Activated naive CD4-positive, alpha-beta T cell treated with anti-CD3 and anti-CD28 coated beads, Interleukin-2, amount 50 U/mL, for 16 hours (primary cell): ENCODE measurements at regions not wholly inside any gene's neighbourhood (a gene's known extent, or its start where the extent isn't known, plus 50 kb on each side); places are given as distances from the start of the nearest gene placed in this dataset.

Source experiments
- DNase-seq: peaks from one replicate; pipeline ENCODE4 v3.0.0-alpha.2; 2020

DNA sequence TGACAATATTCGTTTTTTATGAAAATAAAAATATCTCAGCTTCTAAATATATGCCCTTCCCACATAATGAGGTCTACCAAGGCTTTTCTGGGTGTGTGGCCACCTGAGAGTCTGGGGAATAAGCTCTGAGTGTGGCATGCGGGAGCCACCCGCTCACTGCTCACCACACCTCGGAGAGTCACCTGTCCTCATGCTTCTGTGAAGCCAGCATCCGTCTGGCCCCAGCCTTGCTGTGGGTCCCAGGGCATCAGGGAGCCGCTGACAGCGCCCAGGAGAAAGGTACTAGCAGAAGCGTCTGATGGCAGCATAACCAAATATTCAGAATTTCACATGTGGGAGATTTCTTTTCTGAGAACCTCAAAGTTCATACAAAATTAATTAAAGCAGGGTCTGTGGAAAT, 133.2 kb upstream of the IRX4 start:
- DNase-seq = no peak

DNA sequence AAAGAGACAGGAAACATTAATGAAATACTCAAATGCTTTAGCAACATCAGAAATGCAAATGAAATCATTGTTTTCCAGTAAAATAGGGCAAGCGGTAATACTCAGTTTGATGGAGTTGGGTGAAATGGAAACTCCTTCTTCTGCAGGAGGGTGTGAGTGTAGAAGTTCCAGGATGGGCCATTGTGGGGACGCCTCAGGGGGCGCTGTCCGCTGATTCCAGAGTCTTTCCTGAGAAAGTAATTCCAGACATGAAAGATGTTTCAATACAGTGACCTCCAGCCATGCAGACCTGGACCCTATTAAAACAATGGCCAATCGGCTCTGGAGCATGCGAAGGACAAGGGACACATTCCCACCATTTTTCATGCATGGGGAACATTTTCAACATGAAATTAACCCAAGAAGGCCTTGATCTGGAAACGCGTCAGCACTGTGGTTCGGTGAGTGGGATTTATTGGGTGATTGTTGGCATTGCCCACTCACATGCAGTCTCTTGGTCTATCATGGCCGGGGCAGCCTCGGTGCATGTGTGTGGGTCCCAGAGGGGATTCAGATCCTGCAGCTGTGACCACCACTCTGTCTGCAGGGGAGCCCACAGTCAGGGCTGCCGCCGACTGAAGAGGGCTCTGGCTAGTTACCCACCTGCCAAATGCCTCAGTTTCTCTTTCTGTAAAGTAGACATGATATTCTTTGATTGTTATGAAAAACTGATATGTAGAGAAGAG, 132.6 kb upstream of the IRX4 start:
- no peak for DNase-seq

DNA sequence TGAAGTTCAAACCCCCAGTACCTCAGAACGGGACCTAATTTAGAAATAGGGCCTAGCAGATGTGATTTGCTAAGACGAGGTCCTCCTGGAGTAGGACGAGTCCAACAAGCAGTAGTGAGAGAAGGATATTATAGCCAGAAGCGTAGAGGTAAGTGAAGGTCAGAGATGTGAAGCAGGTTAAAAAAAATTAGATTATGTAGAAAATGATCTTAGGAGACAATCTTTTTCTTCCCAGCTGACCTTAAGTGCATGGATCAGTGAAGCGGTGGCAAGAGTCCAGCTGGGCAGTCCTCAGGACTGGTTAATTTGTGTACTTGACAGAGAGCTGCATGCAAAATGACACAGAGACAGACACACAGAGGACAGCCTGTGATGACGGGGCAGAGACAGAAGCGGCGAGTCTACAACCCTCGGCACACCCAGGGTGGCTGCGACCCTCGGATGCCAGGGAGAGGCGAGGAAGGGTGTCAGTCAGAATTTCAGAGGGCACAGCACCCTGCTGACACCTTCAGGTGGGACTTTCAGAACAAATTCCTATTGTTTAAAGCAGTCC, 131.4 kb upstream of the IRX4 start:
- no peak for DNase-seq

DNA sequence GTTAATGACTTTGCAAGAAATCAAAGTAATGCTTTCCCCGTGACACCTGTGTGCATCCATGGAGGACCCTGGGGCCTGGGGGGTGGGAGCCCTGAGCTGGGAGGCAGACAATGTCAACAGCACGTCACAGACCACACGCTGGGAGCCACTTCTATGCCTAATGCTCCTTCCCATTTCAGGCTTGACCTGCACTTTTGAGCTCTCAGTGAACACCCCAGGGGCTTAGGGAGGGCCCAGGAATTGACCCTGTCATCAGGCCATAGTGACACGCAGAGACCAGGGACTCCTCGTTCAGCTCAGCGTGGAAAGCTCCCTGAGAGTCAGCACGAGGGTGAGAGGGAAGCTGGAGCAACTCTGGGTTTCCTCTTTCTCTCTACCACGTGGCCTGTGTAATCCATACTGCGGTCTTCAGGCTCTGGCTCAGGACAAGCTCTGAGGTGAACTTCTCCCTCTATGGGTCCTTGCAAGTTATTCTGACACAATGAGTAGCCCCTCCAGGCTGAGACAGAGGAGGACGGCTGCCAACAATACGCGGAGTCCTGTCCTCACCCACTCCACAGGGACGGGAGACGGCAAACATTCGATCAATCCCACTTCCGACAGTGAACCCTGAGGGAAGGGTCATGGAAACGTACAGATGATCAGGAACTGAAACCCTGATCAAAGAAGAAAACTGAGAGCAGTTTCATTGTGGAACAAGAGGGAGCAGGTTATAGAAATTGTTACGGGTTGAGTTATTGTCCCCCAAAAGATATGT, 130.8 kb upstream of the IRX4 start:
- DNase-seq = no peak

DNA sequence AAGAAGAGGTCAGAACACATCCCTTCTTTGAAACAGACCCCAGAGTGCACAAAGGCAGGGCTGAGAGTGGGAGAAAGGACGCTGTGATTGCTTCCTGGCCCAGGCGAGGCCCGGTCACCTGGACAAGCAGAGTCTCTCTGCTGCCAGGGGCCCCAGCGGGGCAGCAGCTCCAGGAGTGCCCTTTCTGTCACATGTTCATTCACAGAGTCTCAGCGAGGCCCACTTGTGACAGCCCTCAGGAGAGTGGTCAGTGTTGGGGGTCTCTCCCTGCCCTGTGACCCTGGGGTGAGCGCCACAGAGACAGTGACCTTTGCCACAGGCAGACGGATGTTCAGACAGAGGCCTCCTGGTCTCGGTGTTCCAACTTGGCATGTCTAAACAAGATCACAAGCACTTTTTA, 130.2 kb upstream of the IRX4 start:
- no peak for DNase-seq

DNA sequence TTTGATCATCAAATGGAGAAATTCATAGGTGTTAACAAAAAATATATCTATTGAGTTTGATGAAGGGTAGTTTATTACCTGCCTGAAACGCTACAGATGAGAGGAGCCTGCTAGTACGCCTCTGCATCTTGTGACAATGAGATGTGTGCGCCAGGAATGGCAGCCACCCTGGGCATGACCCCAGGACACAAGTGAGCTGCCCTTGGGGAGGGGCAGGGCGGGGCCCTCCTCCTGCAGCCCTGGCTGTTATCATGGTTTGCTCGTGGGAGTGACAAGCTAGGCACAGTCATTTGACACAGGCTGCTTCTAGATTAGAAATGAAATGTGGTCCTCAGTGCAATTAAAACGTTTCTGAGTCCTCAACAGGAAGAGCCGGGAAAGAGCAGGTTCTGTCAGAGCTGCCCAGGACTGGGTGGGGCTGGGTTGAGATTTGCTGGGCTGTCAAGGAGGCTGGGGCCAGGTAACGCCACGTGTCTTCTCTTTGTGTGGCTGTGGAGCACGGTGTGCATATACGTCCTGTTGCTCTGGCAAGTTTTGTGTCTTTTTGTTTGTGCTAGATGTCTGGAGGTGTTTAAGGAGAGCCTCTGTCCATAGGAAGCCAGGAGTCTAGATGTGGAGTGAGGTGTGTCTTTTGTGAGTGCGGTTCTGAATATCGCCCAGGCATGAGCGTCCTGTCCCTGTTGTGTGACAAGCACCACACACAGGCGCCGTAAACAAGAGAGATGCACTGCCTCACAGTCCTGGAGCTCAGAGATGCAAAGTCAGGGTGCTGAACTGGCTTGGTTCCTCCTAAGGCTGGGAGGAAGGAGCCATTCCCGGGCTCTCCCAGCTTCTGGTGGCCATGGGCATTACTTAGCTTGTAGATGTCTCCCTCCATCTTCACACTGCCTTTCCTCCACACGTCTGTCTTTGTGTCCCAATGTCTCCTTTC, 129.0 kb upstream of the IRX4 start:
- no peak for DNase-seq

DNA sequence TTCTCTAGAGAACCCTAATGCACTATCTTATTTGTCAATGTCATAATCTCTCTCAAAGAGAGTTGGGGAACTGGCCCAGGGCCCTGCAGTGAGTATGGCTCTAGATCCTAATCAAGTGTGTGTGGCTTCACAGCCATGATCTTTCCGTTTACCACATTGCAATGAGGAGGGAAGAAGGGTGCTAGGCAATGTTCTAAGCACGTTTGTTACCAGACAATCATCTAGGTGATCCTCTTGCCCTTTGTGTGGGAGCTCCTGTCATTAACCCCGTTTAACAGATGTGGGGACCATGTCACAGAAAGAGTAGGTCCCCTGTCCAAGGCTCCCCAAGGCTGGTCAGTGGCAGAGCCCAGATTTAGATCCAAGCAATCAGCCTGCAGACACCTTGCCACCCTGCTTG, 128.2 kb upstream of the IRX4 start:
- DNase-seq = no peak

DNA sequence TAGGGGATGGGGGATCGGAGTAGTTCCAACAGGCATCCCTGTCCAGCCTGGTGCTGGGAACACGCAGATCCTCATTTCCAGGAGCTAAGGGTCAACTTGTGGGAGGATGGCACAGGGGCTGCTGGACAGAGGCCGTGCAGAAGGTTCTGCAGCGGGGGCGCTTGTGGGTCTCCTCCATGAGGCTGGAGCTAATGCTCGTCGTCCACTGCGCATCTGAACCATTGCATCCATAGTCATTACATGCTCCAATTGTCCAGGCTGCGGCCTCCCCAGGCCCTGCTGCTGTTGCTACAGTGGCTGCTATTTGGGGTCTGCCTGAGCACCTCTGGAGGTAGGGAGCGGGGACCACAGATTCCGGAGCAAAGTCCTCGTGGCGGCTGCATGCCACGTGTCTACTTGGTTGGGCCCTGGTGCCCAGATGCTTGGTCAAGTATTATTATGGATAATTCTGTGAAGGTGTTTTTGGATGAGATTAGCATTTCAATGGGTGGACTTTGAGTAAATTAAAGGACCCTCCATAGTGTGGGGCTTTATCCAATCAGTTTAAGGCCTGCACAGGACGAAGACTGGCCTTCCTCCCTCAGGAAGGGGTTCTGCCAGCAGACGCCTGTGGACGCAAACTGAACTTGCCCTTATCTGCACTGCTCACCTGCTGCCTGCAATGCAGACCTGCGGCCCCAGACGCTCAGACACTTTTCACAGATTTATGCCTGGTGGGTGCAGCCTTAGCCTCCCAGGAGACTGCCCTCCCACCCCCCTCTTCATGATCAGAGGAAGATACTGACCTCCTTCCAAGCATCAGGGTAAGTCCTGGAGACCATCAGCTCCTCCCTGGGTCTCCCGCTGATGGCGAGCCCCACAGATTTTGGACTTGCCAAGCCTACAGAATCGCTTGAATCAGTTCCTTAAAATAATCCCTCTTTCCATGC, 127.5 kb upstream of the IRX4 start:
- no peak for DNase-seq

DNA sequence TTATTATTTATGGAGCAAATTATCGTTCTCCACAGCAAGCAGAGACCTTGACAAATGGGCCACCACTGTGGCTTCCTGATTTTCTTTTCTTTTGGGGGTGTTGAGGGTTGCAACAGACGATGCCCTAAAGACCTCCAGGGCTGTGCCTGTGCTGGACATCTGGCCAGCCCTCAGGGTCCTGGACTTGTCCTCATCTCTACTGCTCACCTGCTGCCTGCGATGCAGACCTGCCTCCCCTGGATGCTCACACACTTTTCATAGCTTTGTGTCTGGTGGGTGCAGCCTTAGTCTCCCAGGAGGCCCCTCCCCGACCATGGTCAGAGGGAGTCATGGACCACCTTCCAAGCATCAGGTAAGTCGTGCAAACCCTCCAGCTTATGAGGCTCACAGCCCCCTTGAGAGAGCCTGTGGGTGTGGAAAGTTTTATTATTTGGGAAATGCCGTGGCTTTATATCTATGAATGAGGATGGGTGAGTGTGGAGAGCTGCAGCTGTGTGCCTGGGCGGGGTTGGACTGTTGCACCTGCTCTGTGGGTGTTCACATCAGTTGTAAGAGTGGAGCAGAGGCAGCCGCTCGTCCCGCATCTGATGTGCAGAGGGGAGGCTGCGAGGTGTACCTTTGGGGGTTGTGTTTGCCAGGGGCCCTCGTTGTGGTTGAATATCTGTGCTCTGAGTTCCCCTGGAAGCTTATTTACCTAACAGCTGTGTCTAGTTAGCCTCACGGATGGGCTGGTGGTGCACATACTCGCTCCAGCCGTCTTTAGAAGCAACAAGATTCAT, 126.3 kb upstream of the IRX4 start:
- no peak for DNase-seq

DNA sequence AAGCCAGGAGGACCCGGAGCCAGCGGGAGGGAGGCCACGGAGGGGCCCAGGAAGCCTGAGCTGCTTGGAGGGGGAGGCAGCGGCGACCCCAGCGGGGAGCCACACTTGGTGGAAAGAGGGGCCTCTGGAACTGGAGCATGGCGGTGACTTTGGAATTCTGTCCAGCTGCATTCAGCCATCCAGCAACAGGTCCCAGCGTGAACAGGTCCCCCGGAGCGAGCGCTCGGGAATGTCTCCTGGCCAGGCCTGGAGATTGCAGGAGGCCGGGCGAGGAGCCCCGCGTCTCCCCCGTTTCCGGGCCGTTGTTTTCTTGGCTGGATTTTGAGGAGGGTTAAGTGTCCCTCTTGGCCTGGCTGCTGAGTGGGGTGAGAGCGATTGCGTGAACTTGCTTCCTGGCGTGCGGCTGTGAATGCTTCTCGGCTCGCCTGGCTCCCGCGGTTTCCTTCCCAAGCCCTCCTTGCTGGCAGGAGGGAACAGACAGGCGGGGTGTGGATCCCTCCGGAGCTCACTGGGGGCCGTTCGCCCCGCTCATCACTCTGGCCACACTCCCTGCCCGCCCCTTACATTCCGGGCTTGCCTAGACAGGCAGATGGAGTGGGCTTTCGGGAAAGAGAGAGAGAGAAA, 125.3 kb upstream of the IRX4 start:
- no peak for DNase-seq

DNA sequence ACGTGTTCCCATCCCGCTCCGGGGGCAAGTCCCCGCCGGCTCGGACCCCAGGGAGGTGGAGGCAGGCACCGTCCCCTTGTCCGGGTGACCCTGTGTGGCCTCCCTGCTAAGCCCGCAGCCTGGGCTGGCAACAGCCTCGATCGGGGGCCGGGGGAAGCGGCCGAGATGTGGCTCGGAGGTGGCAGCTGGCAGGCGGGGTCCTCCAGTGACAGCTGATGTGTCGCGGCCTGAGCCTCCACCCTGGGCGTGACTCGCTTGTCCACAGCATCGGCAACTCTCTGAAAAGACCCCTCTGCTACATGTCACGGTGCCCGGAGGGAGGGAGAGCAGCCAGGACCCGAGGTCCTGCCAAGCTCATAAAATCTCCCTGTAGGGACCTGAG, 124.8 kb upstream of the IRX4 start:
- DNase-seq = no peak

DNA sequence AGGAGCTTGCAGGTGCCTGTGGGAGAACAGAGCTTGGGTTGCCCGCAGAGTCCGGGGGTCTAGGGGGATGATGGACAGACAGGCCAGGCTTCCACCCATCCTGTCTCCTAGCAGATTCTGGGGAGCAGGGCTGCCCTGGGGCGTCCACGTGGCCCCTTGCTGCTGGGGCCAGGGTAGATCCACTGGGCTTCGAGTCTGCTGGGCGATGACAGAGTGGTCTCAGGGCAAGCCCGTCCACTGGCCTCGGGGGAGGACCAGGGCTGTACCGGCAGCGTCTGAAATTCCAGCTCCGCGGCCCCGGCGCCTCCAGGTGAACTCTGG, 124.2 kb upstream of the IRX4 start:
- DNase-seq = no peak

DNA sequence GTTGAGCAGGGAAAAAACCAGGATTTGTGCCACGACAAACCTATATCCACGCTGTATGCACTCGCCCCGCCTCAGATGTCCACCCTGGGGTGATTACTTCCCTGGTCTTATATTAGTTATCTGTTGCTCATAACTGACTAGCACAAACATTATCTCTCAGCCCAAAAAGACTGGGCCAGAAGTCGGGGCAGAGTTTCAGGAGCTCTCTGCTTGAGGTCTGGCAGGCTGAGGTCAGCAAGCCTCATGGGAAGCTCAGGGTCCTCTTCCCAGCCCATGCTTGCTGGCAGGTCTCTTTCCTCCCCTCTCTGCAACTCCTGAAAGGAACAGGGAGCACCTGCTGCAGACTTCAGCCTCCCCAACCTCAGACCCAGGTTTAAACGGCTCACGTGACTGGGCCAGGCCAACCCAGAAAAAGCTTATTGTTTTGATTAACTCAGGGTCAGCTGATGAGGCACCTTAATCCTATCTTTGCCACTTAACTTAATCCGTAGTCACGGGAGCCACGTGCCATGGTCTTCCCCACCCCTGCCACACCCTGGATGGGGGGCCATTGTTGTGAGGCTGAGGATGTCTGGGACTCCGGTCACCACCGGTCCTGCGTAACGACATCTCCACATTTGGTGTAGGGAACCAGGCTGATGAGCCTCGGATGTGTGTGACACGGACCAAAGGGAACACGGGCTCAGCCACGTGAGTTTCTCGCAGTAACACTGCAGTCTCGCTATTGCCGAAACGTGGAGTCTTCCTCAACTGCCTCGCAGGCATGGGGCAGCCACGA, 123.7 kb upstream of the IRX4 start:
- DNase-seq = no peak

DNA sequence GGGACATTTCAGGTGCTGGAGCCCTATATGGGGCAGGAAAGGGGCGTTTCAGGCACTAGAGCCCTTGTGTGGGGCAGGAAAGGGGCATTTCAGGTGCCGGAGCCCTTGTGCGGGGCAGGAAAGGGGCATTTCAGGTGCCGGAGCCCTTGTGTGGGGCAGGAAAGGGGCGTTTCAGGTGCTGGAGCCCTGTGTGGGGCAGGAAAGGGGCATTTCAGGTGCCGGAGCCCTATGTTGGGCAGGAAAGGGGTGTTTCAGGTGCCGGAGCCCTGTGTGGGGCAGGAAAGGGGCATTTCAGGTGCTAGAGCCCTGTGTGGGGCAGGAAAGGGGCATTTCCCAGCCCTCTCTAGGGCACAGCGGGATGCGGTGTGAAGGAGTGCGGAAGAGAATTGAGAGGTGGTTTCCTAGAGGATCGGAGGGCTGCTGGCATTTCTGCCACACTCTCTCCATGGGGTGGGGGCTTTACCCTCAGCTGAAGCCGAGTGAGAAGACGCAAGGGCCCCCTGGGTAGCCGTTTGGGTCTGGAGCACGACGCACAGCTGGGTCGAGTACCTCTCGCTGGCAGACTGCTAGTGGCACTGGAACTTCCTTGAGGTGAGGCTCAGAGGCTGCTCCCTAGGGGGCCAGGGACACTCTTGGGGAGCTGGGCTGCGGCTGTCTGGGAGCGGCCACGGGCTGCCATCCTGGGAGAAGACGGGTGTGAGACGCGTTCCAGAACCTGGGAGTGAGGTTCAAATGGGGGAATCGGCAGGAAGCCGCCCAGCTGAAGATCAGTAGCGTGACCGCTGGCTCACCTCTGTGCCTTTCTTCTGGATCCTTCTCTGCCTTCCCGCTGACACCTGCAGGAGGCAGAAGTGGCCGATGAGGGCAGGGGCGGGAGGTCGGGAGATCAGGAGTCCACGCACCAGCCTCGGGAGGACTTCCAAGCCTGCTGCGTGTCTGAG, 122.6 kb upstream of the IRX4 start:
- no peak for DNase-seq

DNA sequence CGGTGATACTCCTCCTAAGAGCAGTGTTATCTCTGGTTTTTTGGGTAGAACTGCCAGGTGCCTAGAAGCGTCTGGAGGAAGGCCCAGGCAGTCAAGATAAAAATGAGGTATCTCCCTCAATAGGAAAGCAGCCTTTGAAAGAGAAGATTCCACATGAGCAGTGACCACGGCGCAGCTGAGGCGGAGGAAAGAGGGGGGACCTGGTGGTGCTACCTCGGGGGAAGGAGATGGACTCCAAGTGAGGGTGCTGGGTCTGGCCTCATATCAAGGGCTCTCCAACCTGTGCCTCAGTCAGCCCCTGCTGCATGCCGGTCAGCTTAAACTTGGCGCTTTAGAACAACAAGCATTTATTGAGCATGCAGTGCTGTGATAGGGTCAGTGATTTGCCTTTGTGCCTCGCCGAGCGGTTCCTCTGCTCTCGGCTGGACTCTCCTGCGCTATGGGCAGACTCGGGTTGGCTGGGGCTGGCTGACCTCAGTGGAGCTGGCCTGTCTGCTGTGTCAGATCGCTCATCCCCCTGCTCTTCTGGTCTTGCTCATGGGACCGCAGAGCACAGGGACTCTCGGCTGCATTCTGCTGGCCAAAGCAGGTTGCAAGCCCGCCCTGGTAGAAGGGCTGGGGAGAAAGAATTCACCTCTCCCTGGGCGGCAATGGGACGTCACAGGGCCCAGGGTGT, 121.1 kb upstream of the IRX4 start:
- DNase-seq = no peak

DNA sequence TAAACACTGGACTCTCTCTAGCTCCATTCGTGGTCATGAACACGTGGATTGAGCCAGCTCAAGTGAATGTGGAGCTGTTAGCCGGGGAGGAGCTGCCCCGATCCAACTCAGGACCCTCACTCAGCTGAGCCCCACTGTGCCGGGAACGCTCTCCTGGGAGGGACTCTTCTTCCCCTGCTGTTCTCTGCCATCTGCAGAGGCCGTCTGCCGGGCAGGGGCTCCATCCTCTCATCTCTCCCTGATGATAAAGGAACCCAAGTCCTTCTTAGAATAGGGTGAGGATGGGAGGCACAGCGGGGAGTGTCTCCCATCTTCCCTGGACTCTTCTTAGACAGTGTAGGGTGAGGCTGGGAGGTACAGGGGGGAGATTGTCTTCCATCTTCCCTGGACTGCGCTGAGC, 120.5 kb upstream of the IRX4 start:
- no peak for DNase-seq

DNA sequence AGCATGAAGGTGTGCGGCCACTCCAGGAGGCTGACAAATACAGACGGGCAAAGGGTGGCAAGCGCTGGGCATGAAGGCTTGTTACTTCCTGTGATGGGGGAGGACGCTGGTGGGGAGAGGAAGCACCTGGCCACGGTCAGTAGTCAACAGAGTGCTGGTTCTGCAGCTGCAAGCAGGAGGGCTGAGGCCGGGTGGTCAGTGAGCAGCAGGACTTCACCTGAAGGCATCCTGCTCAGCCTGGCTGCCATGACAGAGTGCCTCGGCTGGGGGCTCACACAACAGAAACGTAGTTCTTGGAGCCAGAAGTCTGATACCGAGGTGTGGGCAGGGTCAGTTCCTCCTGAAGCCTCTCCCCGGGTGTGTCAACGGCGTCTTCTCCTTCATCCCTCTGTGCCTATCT, 118.6 kb upstream of the IRX4 start:
- DNase-seq = no peak

DNA sequence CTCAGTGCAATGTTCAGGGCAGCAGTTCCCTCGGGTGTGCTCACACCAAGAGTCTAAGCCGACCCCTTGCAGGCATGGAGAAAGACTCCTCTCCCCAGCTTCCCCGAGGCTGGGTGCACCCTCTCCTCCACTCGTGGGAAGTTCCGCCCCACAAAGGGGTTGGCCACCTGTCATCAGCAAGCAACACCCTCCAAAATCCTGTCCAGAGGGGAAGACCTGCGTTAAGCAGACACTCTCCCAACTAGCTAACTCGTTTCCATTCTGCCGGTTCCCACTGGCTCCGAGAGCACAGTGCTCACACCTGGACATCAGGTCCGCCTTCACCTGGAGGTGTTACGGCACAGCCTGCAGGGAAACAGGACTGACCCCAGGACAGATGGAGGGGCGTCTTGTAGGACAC, 117.9 kb upstream of the IRX4 start:
- no peak for DNase-seq

DNA sequence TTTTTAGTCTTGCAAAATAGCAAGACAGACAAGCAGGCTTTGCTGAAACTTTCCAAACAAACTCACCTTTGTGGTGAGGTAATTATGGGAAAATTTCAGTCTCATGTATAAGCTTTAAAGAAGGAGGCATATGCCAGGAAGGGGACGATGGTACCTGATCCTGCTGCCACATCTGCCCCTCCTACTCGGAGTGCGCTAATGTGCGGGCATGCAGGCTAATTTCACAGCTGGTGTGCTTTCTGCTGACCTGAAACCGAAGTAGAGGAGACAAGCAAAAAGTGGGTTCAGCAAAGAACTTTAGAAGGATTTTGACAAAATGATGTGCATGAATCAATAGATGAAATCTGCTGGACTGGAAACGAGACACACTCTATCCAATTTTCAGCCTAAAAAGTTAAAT, 117.1 kb upstream of the IRX4 start:
- DNase-seq = no peak
